Stimulated activated CD4-positive, alpha-beta T cell treated with anti-CD3 and anti-CD28 coated beads, Interleukin-12 subunit alpha, Interleukin-12 subunit beta, amount 100 ng/mL, for 24 hours (primary cell): ENCODE measurements at regions not wholly inside any gene's neighbourhood (a gene's known extent, or its start where the extent isn't known, plus 50 kb on each side); places are given as distances from the start of the nearest gene placed in this dataset.

Source experiments
- DNase-seq, 2 experiments: peaks; one replicate each; pipeline ENCODE4 v3.0.0-alpha.2; 2020; ENCODE audit warnings: low read depth in 2 of 2

- DNase-seq = no peak
Measured at GRCh38 chr17:63333869-63334268, 112.2 kb downstream of the CYB561 start.

- no peak for DNase-seq
Measured at GRCh38 chr17:63335831-63336230, 110.3 kb downstream of the CYB561 start.

GRCh38 chr17:63337579-63337978, 108.5 kb downstream of the CYB561 start:
- DNase-seq = no peak

GRCh38 chr17:63338272-63338671, 107.8 kb downstream of the CYB561 start:
- no peak for DNase-seq

- DNase-seq = no peak
Measured at GRCh38 chr17:63341276-63341675, 104.8 kb downstream of the CYB561 start.

GRCh38 chr17:63344383-63344782, 101.7 kb downstream of the CYB561 start:
- no peak for DNase-seq

- DNase-seq = no peak
Measured at GRCh38 chr17:63345611-63346010, 100.5 kb downstream of the CYB561 start.

- DNase-seq = no peak
Measured at GRCh38 chr17:63347475-63347874, 98.6 kb downstream of the CYB561 start.

GRCh38 chr17:63349478-63350000, 96.6 kb downstream of the CYB561 start:
- DNase-seq = no peak

GRCh38 chr17:63350364-63350763, 95.7 kb downstream of the CYB561 start:
- no peak for DNase-seq

GRCh38 chr17:63354256-63354655, 91.8 kb downstream of the CYB561 start:
- DNase-seq = no peak

- no peak for DNase-seq
Measured at GRCh38 chr17:63356337-63356757, 89.8 kb downstream of the CYB561 start.

- DNase-seq = no peak
Measured at GRCh38 chr17:63358111-63358839, 87.8 kb downstream of the CYB561 start.

- no peak for DNase-seq
Measured at GRCh38 chr17:63358956-63359355, 87.2 kb downstream of the CYB561 start.

- DNase-seq = no peak
Measured at GRCh38 chr17:63361182-63361581, 84.9 kb downstream of the CYB561 start.

GRCh38 chr17:63362115-63362514, 84.0 kb downstream of the CYB561 start:
- DNase-seq = no peak

- DNase-seq = no peak
Measured at GRCh38 chr17:63364387-63364786, 81.7 kb downstream of the CYB561 start.

- no peak for DNase-seq
Measured at GRCh38 chr17:63364944-63365343, 81.2 kb downstream of the CYB561 start.

- no peak for DNase-seq
Measured at GRCh38 chr17:63365366-63366240, 80.5 kb downstream of the CYB561 start.

- no peak for DNase-seq
Measured at GRCh38 chr17:63366241-63366566, 79.9 kb downstream of the CYB561 start.

- no peak for DNase-seq
Measured at GRCh38 chr17:63369233-63369632, 76.9 kb downstream of the CYB561 start.

GRCh38 chr17:63370696-63371095, 75.4 kb downstream of the CYB561 start:
- DNase-seq = no peak

GRCh38 chr17:63376949-63377348, 69.2 kb downstream of the CYB561 start:
- DNase-seq = no peak
